ENCODE measurements at regions not wholly inside any gene's neighbourhood (a gene's known extent, or its start where the extent isn't known, plus 50 kb on each side); places are given as distances from the start of the nearest gene placed in this dataset.

GRCh38 chr1:31507676-31508530 is 68.4 kb upstream of the TINAGL1 start (continued):
- TF ChIP-seq NFE2L2 (IDR thresholded peaks at IDR 0.05; ENCODE audit: low read depth, low read length): no peak

- peak overlapping the region; percentile 21 for H2AFZ ChIP-seq (replicated peaks; ENCODE audit: low read length, poor library complexity)
- H3K9me1 ChIP-seq (ENCODE audit: insufficient read depth, low read length): peaks cover 7% of the 10 kb centered on the region
- no peaks in the 10 kb centered on the region for H3K36me3 ChIP-seq (ENCODE audit: control insufficient read depth, insufficient read depth, low read length)
- ChIA-PET POLR2A (ENCODE audit: unreplicated experiment) (no interaction called here), CTCF (no interaction called here)
- DNase-seq (no peak), ATAC-seq (ENCODE audit: low read depth) (no peak)
- no peak overlapping the region for H2BK5ac ChIP-seq (ENCODE audit: low read depth, low read length, poor library complexity, severe bottlenecking)
- no peaks in the 10 kb centered on the region for H3K79me1 ChIP-seq (ENCODE audit: low read depth in 1 of 2, low read length in 2 of 2)
- H3K18ac ChIP-seq (ENCODE audit: low read depth, low read length): no peak overlapping the region
- in situ Hi-C loops (cut with MboI; ENCODE audit: low sequenced_read_pairs) (no loop called here), dilution Hi-C loops (cut with HindIII; ENCODE audit: low sequenced_read_pairs, unreplicated experiment) (no loop called here), intact Hi-C loops (cut with micrococcal nuclease) (no loop called here)
- peaks cover 64% of the 10 kb centered on the region for H3K27me3 ChIP-seq (ENCODE audit: control insufficient read depth, insufficient read depth, low read length)
- H2BK120ac ChIP-seq (ENCODE audit: low read depth, low read length): no peak overlapping the region
- H3K4me1 ChIP-seq (ENCODE audit: control insufficient read depth, insufficient read depth, low read length): peaks cover 8% of the 10 kb centered on the region
- H2BK20ac ChIP-seq (ENCODE audit: low read depth, low read length): no peak overlapping the region
- no peak overlapping the region for H3K9ac ChIP-seq (ENCODE audit: low read depth, low read length)
- BruUV-seq (replicated peaks): no TSS peak
- no peak overlapping the region for H3K27ac ChIP-seq (ENCODE audit: insufficient read depth, low read length)
- H2AK5ac ChIP-seq (ENCODE audit: low read depth, low read length): no peak overlapping the region
- peaks cover 6% of the 10 kb centered on the region for H3K9me3 ChIP-seq (ENCODE audit: control insufficient read depth, insufficient read depth, low read length)
- H2AK9ac ChIP-seq (replicated peaks; ENCODE audit: low read depth, low read length, poor library complexity): no peak overlapping the region
- no peak overlapping the region for H4K91ac ChIP-seq (ENCODE audit: insufficient read depth, low read depth, low read length)
- no peak overlapping the region for H2BK15ac ChIP-seq (ENCODE audit: low read depth, low read length)
- no peak overlapping the region for H3K4me3 ChIP-seq (ENCODE audit: insufficient read depth, low read depth, low read length)
- no peak overlapping the region for H3K23ac ChIP-seq (ENCODE audit: low read depth, low read length)
- no peak overlapping the region for H3K4ac ChIP-seq (ENCODE audit: low read depth, low read length)
- WGBS, 2 experiments (ENCODE audit: extremely low coverage in 2 of 2, insufficient read length in 1 of 2): no CpG with 5 or more reads among the region's 7 CpGs
- no peak overlapping the region for H3K4me2 ChIP-seq (ENCODE audit: low read depth, low read length)
- no peak overlapping the region for H4K8ac ChIP-seq (ENCODE audit: low read depth in 2 of 2, low read length in 2 of 2)
- TF ChIP-seq MAFK (IDR thresholded peaks at IDR 0.05; ENCODE audit: low read depth, low read length): no peak
- H3K14ac ChIP-seq (replicated peaks; ENCODE audit: low read depth, low read length): no peak overlapping the region
- no peak overlapping the region for H4K5ac ChIP-seq (ENCODE audit: low read depth, low read length)
- H3K56ac ChIP-seq (ENCODE audit: extremely low read depth, insufficient read depth, low read length): no peak overlapping the region
- no peaks in the 10 kb centered on the region for H4K20me1 ChIP-seq (ENCODE audit: insufficient read depth, low read length)
Measured at GRCh38 chr1:31509124-31510072, 66.9 kb upstream of the TINAGL1 start.
